IMR-90 (cell line): ENCODE measurements at regions not wholly inside any gene's neighbourhood (a gene's known extent, or its start where the extent isn't known, plus 50 kb on each side); places are given as distances from the start of the nearest gene placed in this dataset.

ENCODE experiments used
- ATAC-seq: fragments of 200-7000 bp; cut with Tn5 transposase; 2 replicates; pipeline ENCODE4 v1.9.1; 2020; ENCODE audit warnings: low read depth, mild to moderate bottlenecking, moderate library complexity
- BruUV-seq: library from RNA; stranded (reverse); fragments of 400-500 nt; replicated peaks from 2 replicates; lab custom pipeline; 2021; lab: Mats Ljungman, UMichigan
- CTCF ChIA-PET: fragments of 300-600 bp; formaldehyde crosslinking; extraction: SDS; loops from one replicate; lab custom pipeline; 2021; ENCODE audit warnings: antibody characterized with exemption; lab: Yijun Ruan, JAX
- POLR2A ChIA-PET: fragments of 300-600 bp; sonication (Branson Sonifier 250); formaldehyde crosslinking; loops from one replicate; lab custom pipeline; 2022; ENCODE audit warnings: antibody characterized with exemption; ENCODE audit not compliant: unreplicated experiment; lab: Charles Lee
- DNase-seq: peaks from one replicate; pipeline ENCODE4 v3.0.0; 2013
- H2AFZ ChIP-seq: replicated peaks from 2 replicates; pipeline ENCODE3; 2013; ENCODE audit warnings: low read length, mild to moderate bottlenecking; ENCODE audit not compliant: poor library complexity
- H2AK5ac ChIP-seq: 2 replicates; pipeline ENCODE4 v1.6.1; 2013; ENCODE audit warnings: low read depth, low read length, inconsistent platforms
- H2AK9ac ChIP-seq: replicated peaks from 2 replicates; pipeline ENCODE3; 2013; ENCODE audit warnings: mild to moderate bottlenecking, low read depth, low read length, moderate library complexity; ENCODE audit not compliant: poor library complexity
- H2BK120ac ChIP-seq: 2 replicates; pipeline ENCODE4 v1.6.1; 2013; ENCODE audit warnings: low read depth, low read length, inconsistent platforms
- H2BK15ac ChIP-seq: 3 replicates; pipeline ENCODE4 v1.6.1; 2013; ENCODE audit warnings: low read depth, low read length, inconsistent platforms
- H2BK20ac ChIP-seq: 2 replicates; pipeline ENCODE4 v1.6.1; 2013; ENCODE audit warnings: low read depth, mild to moderate bottlenecking, inconsistent platforms, low read length, moderate library complexity
- H2BK5ac ChIP-seq: 2 replicates; pipeline ENCODE4 v1.6.1; 2013; ENCODE audit warnings: mild to moderate bottlenecking, low read depth, low read length, inconsistent platforms; ENCODE audit not compliant: poor library complexity, severe bottlenecking
- H3K14ac ChIP-seq: replicated peaks from 2 replicates; pipeline ENCODE4 v1.6.1; 2013; ENCODE audit warnings: low read depth, low read length, inconsistent platforms
- H3K18ac ChIP-seq: 2 replicates; pipeline ENCODE4 v1.6.1; 2013; ENCODE audit warnings: low read depth, low read length, control low read depth
- H3K23ac ChIP-seq: 2 replicates; pipeline ENCODE4 v1.6.1; 2013; ENCODE audit warnings: low read depth, low read length, inconsistent platforms
- H3K27ac ChIP-seq: 2 replicates; pipeline ENCODE4 v1.5.1; 2013; ENCODE audit warnings: mild to moderate bottlenecking, control low read depth, low read length; ENCODE audit not compliant: insufficient read depth
- H3K27me3 ChIP-seq: 2 replicates; pipeline ENCODE4 v1.6.1; 2013; ENCODE audit warnings: low read length; ENCODE audit not compliant: control insufficient read depth, insufficient read depth
- H3K36me3 ChIP-seq: 2 replicates; pipeline ENCODE4 v1.6.1; 2013; ENCODE audit warnings: low read length, mixed read lengths; ENCODE audit not compliant: control insufficient read depth, insufficient read depth
- H3K4ac ChIP-seq: 2 replicates; pipeline ENCODE4 v1.6.1; 2013; ENCODE audit warnings: low read depth, low read length, inconsistent platforms
- H3K4me1 ChIP-seq: 2 replicates; pipeline ENCODE4 v1.6.1; 2013; ENCODE audit warnings: low read length, mixed read lengths; ENCODE audit not compliant: control insufficient read depth, insufficient read depth
- H3K4me2 ChIP-seq: 2 replicates; pipeline ENCODE4 v1.6.1; 2013; ENCODE audit warnings: low read depth, mild to moderate bottlenecking, control low read depth, low read length, moderate library complexity
- H3K4me3 ChIP-seq: 2 replicates; pipeline ENCODE4 v1.5.1; 2013; ENCODE audit warnings: low read depth, mild to moderate bottlenecking, control low read depth, low read length, moderate library complexity; ENCODE audit not compliant: insufficient read depth
- H3K56ac ChIP-seq: 2 replicates; pipeline ENCODE4 v1.6.1; 2013; ENCODE audit warnings: low read length, inconsistent platforms; ENCODE audit not compliant: insufficient read depth; ENCODE audit errors: extremely low read depth
- H3K79me1 ChIP-seq, 2 experiments: 2 replicates each; pipeline ENCODE4 v1.6.1; 2013; ENCODE audit warnings: low read length in 2 of 2, inconsistent platforms in 1 of 2, low read depth in 1 of 2
- H3K9ac ChIP-seq: 2 replicates; pipeline ENCODE4 v1.6.1; 2013; ENCODE audit warnings: low read depth, low read length, control low read depth
- H3K9me1 ChIP-seq: 2 replicates; pipeline ENCODE4 v1.6.1; 2013; ENCODE audit warnings: low read length, inconsistent platforms; ENCODE audit not compliant: insufficient read depth
- H3K9me3 ChIP-seq: 2 replicates; pipeline ENCODE4 v1.6.1; 2013; ENCODE audit warnings: low read length; ENCODE audit not compliant: control insufficient read depth, insufficient read depth
- H4K20me1 ChIP-seq: 2 replicates; pipeline ENCODE4 v1.6.1; 2013; ENCODE audit warnings: low read length, inconsistent platforms; ENCODE audit not compliant: insufficient read depth
- H4K5ac ChIP-seq: 2 replicates; pipeline ENCODE4 v1.6.1; 2013; ENCODE audit warnings: mild to moderate bottlenecking, low read depth, low read length, control low read depth
- H4K8ac ChIP-seq, 2 experiments: 2 replicates each; pipeline ENCODE4 v1.6.1; 2013; ENCODE audit warnings: low read depth in 2 of 2, low read length in 2 of 2, control low read depth in 1 of 2, inconsistent platforms in 1 of 2
- H4K91ac ChIP-seq: 2 replicates; pipeline ENCODE4 v1.6.1; 2013; ENCODE audit warnings: low read depth, low read length, inconsistent platforms; ENCODE audit not compliant: insufficient read depth
- BHLHE40 ChIP-seq: fragments of 150-350 bp; IDR thresholded peaks from 2 replicates; pipeline ENCODE4 v1.6.1; 2016; ENCODE audit warnings: mild to moderate bottlenecking, low read depth, low read length
- CEBPB ChIP-seq: IDR thresholded peaks from 2 replicates; pipeline ENCODE4 v1.6.1; 2012; ENCODE audit warnings: low read depth, low read length, improper control_type of control experiment
- CHD1 ChIP-seq: IDR thresholded peaks from 2 replicates; pipeline ENCODE4 v1.6.1; 2012; ENCODE audit warnings: low read depth, low read length, improper control_type of control experiment
- FOS ChIP-seq: fragments of 150-350 bp; IDR thresholded peaks from 2 replicates; pipeline ENCODE4 v1.6.1; 2016; ENCODE audit warnings: low read depth, low read length
- MAFK ChIP-seq: IDR thresholded peaks from 2 replicates; pipeline ENCODE4 v1.6.1; 2012; ENCODE audit warnings: low read depth, low read length, improper control_type of control experiment
- MAZ ChIP-seq: IDR thresholded peaks from 2 replicates; pipeline ENCODE4 v1.6.1; 2012; ENCODE audit warnings: low read depth, mild to moderate bottlenecking, low read length, improper control_type of control experiment, moderate library complexity, borderline replicate concordance
- MXI1 ChIP-seq: IDR thresholded peaks from 2 replicates; pipeline ENCODE4 v1.6.1; 2012; ENCODE audit warnings: low read depth, mild to moderate bottlenecking, low read length, moderate library complexity, borderline replicate concordance
- NFE2L2 ChIP-seq: fragments of 150-350 bp; IDR thresholded peaks from 2 replicates; pipeline ENCODE4 v1.6.1; 2016; ENCODE audit warnings: low read depth, mild to moderate bottlenecking, low read length
- POLR2A ChIP-seq: IDR thresholded peaks from 2 replicates; pipeline ENCODE4 v1.6.1; 2012; ENCODE audit warnings: mild to moderate bottlenecking, low read depth, low read length
- RAD21 ChIP-seq: IDR thresholded peaks from 2 replicates; pipeline ENCODE4 v1.6.1; 2012; ENCODE audit warnings: low read length, improper control_type of control experiment
- RCOR1 ChIP-seq: IDR thresholded peaks from 2 replicates; pipeline ENCODE4 v1.6.1; 2012; ENCODE audit warnings: mild to moderate bottlenecking, low read length, improper control_type of control experiment; ENCODE audit not compliant: insufficient replicate concordance
- RFX5 ChIP-seq: IDR thresholded peaks from 2 replicates; pipeline ENCODE4 v1.8.0; 2012; ENCODE audit warnings: low read depth, mild to moderate bottlenecking, low read length, moderate library complexity
- SMC3 ChIP-seq: fragments of 150-350 bp; IDR thresholded peaks from 2 replicates; pipeline ENCODE4 v1.6.1; 2016; ENCODE audit warnings: low read depth, mild to moderate bottlenecking, antibody characterized with exemption, low read length, moderate library complexity
- USF2 ChIP-seq: fragments of 150-350 bp; IDR thresholded peaks from 2 replicates; pipeline ENCODE4 v1.6.1; 2017; ENCODE audit warnings: mild to moderate bottlenecking, antibody characterized with exemption, low read length, low read depth
- WGBS, 2 experiments: methylation state at CpG; one replicate each; pipeline versions ENCODE4 v1.1.5 to v1.1.7; 2013; ENCODE audit warnings: missing lambda C conversion rate in 2 of 2; ENCODE audit not compliant: insufficient read length in 1 of 2; ENCODE audit errors: extremely low coverage in 2 of 2; 5-methylcytosine and 5-hydroxymethylcytosine counted together
- dilution Hi-C: fragments of 300-500 bp; cut with HindIII; formaldehyde crosslinking; loops from one replicate; pipeline ENCODE4 v1.14.3; 2018; ENCODE audit warnings: low sequenced_read_pairs; ENCODE audit not compliant: unreplicated experiment
- in situ Hi-C: fragments of 300-500 bp; cut with MboI; formaldehyde crosslinking; loops from 3 replicates; pipeline ENCODE4 v1.14.3; 2019; ENCODE audit warnings: low sequenced_read_pairs, inconsistent platforms, mixed read lengths
- intact Hi-C: fragments of 100-400 bp; cut with micrococcal nuclease; formaldehyde crosslinking; loops from 2 replicates; pipeline ENCODE4 v1.10.0; 2022
- TF ChIP-seq, protein P1 (sequence below): fragments of 150-350 bp; IDR thresholded peaks from 2 replicates; pipeline ENCODE4 v1.6.1; 2016; ENCODE audit warnings: low read depth, mild to moderate bottlenecking, low read length, moderate library complexity, borderline replicate concordance
- TF ChIP-seq, protein P2 (sequence below): conservative IDR thresholded peaks from 2 replicates; pipeline ENCODE4 v1.5.1; 2012; ENCODE audit warnings: mild to moderate bottlenecking, low read depth, low read length, improper control_type of control experiment

- TF ChIP-seq CEBPB (no peak), RCOR1 (no peak), RAD21 (no peak), RFX5 (no peak), USF2 (no peak), FOS (no peak), MAFK (no peak), BHLHE40 (no peak), POLR2A (no peak), CHD1 (no peak), MXI1 (no peak), NFE2L2 (no peak), MAZ (no peak), SMC3 (no peak)
- TF ChIP-seq, protein P1, sequence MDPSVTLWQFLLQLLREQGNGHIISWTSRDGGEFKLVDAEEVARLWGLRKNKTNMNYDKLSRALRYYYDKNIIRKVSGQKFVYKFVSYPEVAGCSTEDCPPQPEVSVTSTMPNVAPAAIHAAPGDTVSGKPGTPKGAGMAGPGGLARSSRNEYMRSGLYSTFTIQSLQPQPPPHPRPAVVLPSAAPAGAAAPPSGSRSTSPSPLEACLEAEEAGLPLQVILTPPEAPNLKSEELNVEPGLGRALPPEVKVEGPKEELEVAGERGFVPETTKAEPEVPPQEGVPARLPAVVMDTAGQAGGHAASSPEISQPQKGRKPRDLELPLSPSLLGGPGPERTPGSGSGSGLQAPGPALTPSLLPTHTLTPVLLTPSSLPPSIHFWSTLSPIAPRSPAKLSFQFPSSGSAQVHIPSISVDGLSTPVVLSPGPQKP: no peak
- TF ChIP-seq, protein P2, sequence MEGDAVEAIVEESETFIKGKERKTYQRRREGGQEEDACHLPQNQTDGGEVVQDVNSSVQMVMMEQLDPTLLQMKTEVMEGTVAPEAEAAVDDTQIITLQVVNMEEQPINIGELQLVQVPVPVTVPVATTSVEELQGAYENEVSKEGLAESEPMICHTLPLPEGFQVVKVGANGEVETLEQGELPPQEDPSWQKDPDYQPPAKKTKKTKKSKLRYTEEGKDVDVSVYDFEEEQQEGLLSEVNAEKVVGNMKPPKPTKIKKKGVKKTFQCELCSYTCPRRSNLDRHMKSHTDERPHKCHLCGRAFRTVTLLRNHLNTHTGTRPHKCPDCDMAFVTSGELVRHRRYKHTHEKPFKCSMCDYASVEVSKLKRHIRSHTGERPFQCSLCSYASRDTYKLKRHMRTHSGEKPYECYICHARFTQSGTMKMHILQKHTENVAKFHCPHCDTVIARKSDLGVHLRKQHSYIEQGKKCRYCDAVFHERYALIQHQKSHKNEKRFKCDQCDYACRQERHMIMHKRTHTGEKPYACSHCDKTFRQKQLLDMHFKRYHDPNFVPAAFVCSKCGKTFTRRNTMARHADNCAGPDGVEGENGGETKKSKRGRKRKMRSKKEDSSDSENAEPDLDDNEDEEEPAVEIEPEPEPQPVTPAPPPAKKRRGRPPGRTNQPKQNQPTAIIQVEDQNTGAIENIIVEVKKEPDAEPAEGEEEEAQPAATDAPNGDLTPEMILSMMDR: no peak
- intact Hi-C loops: no loop called here
- no peak for DNase-seq
- H3K27ac ChIP-seq: no peak overlapping the region
- no peak overlapping the region for H4K8ac ChIP-seq
- H3K4me2 ChIP-seq: no peak overlapping the region
- no peak overlapping the region for H3K4me3 ChIP-seq
- CTCF ChIA-PET: no interaction called here
- no peak overlapping the region for H2BK5ac ChIP-seq
- H3K14ac ChIP-seq: no peak overlapping the region
- peaks cover 8% of the 10 kb centered on the region; the same call in 1 of the 2 replicates for H3K9me3 ChIP-seq
- in situ Hi-C loops: no loop called here
- no peak overlapping the region for H4K5ac ChIP-seq
- H2AK5ac ChIP-seq: no peak overlapping the region
- no peak overlapping the region for H2AK9ac ChIP-seq
- no peaks in the 10 kb centered on the region for H3K9me1 ChIP-seq
- no peak overlapping the region for H3K23ac ChIP-seq
- H3K36me3 ChIP-seq: no peaks in the 10 kb centered on the region
- H2BK120ac ChIP-seq: no peak overlapping the region
- ATAC-seq: no peak
- POLR2A ChIA-PET: no interaction called here
- H3K4me1 ChIP-seq: no peaks in the 10 kb centered on the region
- H3K79me1 ChIP-seq: no peaks in the 10 kb centered on the region
- no peak overlapping the region for H3K4ac ChIP-seq
- no peak overlapping the region for H3K9ac ChIP-seq
- no TSS peak for BruUV-seq
- no peak overlapping the region for H2BK15ac ChIP-seq
- 20% methylated on average over 1 of the region's 19 CpGs; no CpG with 5 or more reads in 1 of the 2 experiments for WGBS, 2 experiments
- H3K56ac ChIP-seq: no peak overlapping the region
- no peaks in the 10 kb centered on the region for H3K27me3 ChIP-seq
- no peaks in the 10 kb centered on the region for H4K20me1 ChIP-seq
- dilution Hi-C loops: no loop called here
- no peak overlapping the region for H3K18ac ChIP-seq
- no peak overlapping the region for H2BK20ac ChIP-seq
- H2AFZ ChIP-seq: no peak overlapping the region
- no peak overlapping the region for H4K91ac ChIP-seq
Observed at GRCh38 chrX:67408423-67409079, 135.3 kb upstream of the AR start.
